Ishikawa (cell line): ENCODE measurements at regions not wholly inside any gene's neighbourhood (a gene's known extent, or its start where the extent isn't known, plus 50 kb on each side); places are given as distances from the start of the nearest gene placed in this dataset.

Source experiments
- EP300 ChIP-seq: IDR thresholded peaks from 2 replicates; pipeline ENCODE4 v1.6.1; 2012; ENCODE audit warnings: borderline replicate concordance
- RAD21 ChIP-seq: IDR thresholded peaks from 2 replicates; pipeline ENCODE4 v1.6.1; 2012; ENCODE audit warnings: low read depth
- TEAD4 ChIP-seq: IDR thresholded peaks from 2 replicates; pipeline ENCODE4 v1.6.1; 2012
- YY1 ChIP-seq: IDR thresholded peaks from 2 replicates; pipeline ENCODE4 v1.6.1; 2012; ENCODE audit warnings: low read depth

- no peak for TF ChIP-seq EP300
- TF ChIP-seq YY1: no peak
- TF ChIP-seq TEAD4: no peak
- no peak for TF ChIP-seq RAD21
Measured at GRCh38 chr2:4175343-4175742, 472.0 kb downstream of the DCDC2C start.
